Liver (tissue), 8 donors: ENCODE measurements at regions not wholly inside any gene's neighbourhood (a gene's known extent, or its start where the extent isn't known, plus 50 kb on each side); places are given as distances from the start of the nearest gene placed in this dataset.

Source experiments
- DNase-seq: peaks from one replicate; pipeline ENCODE4 v3.0.0-alpha.2; 2017; ENCODE audit warnings: low spot score
- H3K27ac ChIP-seq, 2 donors: one replicate each; pipeline ENCODE4 v1.7.0; 2013; ENCODE audit warnings: inconsistent platforms in 2 of 2, low read length in 2 of 2, control low read depth in 1 of 2, low read depth in 1 of 2, mild to moderate bottlenecking in 1 of 2
- H3K27me3 ChIP-seq, 4 donors: one replicate each; pipeline versions ENCODE4 v1.6.1 to v1.7.0; 2013; ENCODE audit warnings: low read length in 3 of 4, inconsistent platforms in 1 of 4, mild to moderate bottlenecking in 1 of 4, moderate library complexity in 1 of 4; ENCODE audit not compliant: control insufficient read depth in 4 of 4, insufficient read depth in 4 of 4
- H3K36me3 ChIP-seq, 4 donors: one replicate each; pipeline versions ENCODE4 v1.6.1 to v1.7.0; 2013; ENCODE audit warnings: low read length in 3 of 4, mild to moderate bottlenecking in 3 of 4, low read depth in 1 of 4, moderate library complexity in 1 of 4; ENCODE audit not compliant: control insufficient read depth in 4 of 4, insufficient read depth in 3 of 4
- H3K4me1 ChIP-seq, 4 donors: one replicate each; pipeline versions ENCODE4 v1.6.1 to v1.7.0; 2013; ENCODE audit warnings: low read length in 3 of 4, mild to moderate bottlenecking in 3 of 4, moderate library complexity in 1 of 4; ENCODE audit not compliant: control insufficient read depth in 4 of 4, insufficient read depth in 4 of 4
- H3K4me3 ChIP-seq, 3 donors: one replicate each; pipeline versions ENCODE4 v1.6.1 to v1.7.0; 2013; ENCODE audit warnings: low read length in 3 of 3, control low read depth in 1 of 3, low read depth in 1 of 3, mild to moderate bottlenecking in 1 of 3
- H3K9ac ChIP-seq, 2 donors: one replicate each; pipeline ENCODE4 v1.7.0; 2013; ENCODE audit warnings: low read length in 2 of 2, mild to moderate bottlenecking in 2 of 2, moderate library complexity in 2 of 2, control low read depth in 1 of 2, low read depth in 1 of 2
- H3K9me3 ChIP-seq, 4 donors: one replicate each; pipeline versions ENCODE4 v1.6.1 to v1.7.0; 2013; ENCODE audit warnings: low read length in 3 of 4; ENCODE audit not compliant: control insufficient read depth in 4 of 4
- EGR1 ChIP-seq, 2 donors: IDR thresholded peaks; 2 replicates each; pipeline ENCODE4 v1.6.1; 2016 to 2018; ENCODE audit warnings: antibody characterized with exemption in 2 of 2, low read depth in 2 of 2
- FOXA1 ChIP-seq: IDR thresholded peaks from 2 replicates; pipeline ENCODE4 v1.6.1; 2016; ENCODE audit warnings: antibody characterized with exemption
- FOXA2 ChIP-seq: IDR thresholded peaks from 2 replicates; pipeline ENCODE4 v1.6.1; 2016; ENCODE audit warnings: antibody characterized with exemption
- GABPA ChIP-seq, 2 donors: IDR thresholded peaks in 1 of 2; conservative IDR thresholded peaks in 1 of 2; 2 replicates each; pipeline ENCODE4 v1.6.1; 2016; ENCODE audit warnings: antibody characterized with exemption in 2 of 2, mild to moderate bottlenecking in 1 of 2, moderate library complexity in 1 of 2
- HNF4A ChIP-seq, 2 donors: conservative IDR thresholded peaks; 2 replicates each; pipeline ENCODE4 v1.6.1; 2016; ENCODE audit warnings: antibody characterized with exemption in 2 of 2, mild to moderate bottlenecking in 2 of 2
- HNF4G ChIP-seq: IDR thresholded peaks from 2 replicates; pipeline ENCODE4 v1.6.1; 2016; ENCODE audit warnings: antibody characterized with exemption
- NR2F2 ChIP-seq: IDR thresholded peaks from 2 replicates; pipeline ENCODE4 v1.6.1; 2016; ENCODE audit warnings: antibody characterized with exemption
- RAD21 ChIP-seq, 2 donors: IDR thresholded peaks; 2 replicates each; pipeline ENCODE4 v1.6.1; 2016; ENCODE audit warnings: antibody characterized with exemption in 2 of 2, mild to moderate bottlenecking in 2 of 2
- RXRA ChIP-seq, 2 donors: IDR thresholded peaks; 2 replicates each; pipeline ENCODE4 v1.6.1; 2017 to 2018; ENCODE audit warnings: antibody characterized with exemption in 2 of 2, mild to moderate bottlenecking in 1 of 2
- SP1 ChIP-seq: IDR thresholded peaks from 2 replicates; pipeline ENCODE4 v1.6.1; 2018; ENCODE audit warnings: antibody characterized with exemption, mild to moderate bottlenecking
- TAF1 ChIP-seq: conservative IDR thresholded peaks from 2 replicates; pipeline ENCODE4 v1.6.1; 2016; ENCODE audit warnings: antibody characterized with exemption, mild to moderate bottlenecking
- YY1 ChIP-seq: IDR thresholded peaks from 2 replicates; pipeline ENCODE4 v1.6.1; 2016; ENCODE audit warnings: antibody characterized with exemption, mild to moderate bottlenecking
- WGBS: extraction: QIAGEN DNeasy Blood & Tissue Kit; methylation state at CpG from one replicate; pipeline ENCODE4 v1.1.7; 2013; 5-methylcytosine and 5-hydroxymethylcytosine counted together
- TF ChIP-seq, protein P1 (sequence below): IDR thresholded peaks from 2 replicates; pipeline ENCODE4 v1.6.1; 2016; ENCODE audit warnings: antibody characterized with exemption, mild to moderate bottlenecking
- TF ChIP-seq, protein P2 (sequence below): fragments of 150-350 bp; IDR thresholded peaks from 2 replicates; pipeline ENCODE4 v1.5.1; 2017; ENCODE audit warnings: improper control_type of control experiment, low read depth, low read length; ENCODE audit not compliant: missing input control
- TF ChIP-seq, protein P3 (sequence below): IDR thresholded peaks from 2 replicates; pipeline ENCODE4 v1.6.1; 2016; ENCODE audit warnings: antibody characterized with exemption
- TF ChIP-seq, protein P4 (sequence below): IDR thresholded peaks from 2 replicates; pipeline ENCODE4 v1.6.1; 2016; ENCODE audit warnings: antibody characterized with exemption
- donor health status: healthy.
- donor health status: healthy.
- donor health status: healthy.
- donor health status: healthy.
- donor health status: healthy.

DNA sequence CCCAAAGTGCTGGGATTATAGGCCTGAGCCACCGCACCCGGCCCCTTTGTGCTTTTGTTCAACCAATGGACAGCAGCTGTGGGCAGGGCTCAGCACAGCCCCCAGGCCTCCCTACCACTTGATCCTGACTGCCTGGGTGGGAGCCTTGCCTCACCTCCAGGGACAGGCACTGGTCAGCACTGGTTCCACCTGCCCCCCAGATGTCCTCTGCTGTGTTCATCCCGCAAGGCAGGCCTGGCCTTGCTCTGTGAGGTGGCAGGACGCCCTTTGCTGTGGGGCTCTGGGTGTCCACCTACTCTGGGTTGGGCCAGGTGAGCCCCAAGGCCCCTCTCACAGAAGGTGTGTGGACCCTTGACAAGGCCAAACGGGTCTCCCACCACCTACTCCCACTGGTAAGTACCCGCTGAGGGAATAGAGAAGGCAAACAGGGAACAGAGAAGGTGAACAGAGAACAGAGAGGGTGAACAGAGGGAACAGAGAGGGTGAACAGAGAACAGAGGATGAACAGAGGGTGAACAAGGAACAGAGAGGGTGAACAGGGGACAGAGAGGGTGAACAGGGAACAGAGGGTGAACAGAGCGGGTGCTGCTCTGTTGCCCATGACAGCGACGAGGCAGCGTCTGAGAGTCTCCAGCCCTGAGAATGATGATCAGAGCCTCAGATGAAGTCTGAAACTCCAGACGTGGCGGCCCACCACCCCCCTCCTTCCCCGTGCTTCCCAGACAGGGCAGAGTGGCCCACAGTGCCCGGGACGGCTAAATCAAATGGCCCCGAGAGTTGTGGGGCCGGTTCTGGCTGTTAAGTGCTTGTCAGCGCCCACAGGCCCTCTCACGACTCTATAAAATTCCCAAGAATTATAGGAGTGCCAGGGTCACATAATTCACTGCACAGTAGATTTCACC, 55.0 kb upstream of the NKX1-1 start:
- H3K36me3 ChIP-seq: no peaks in the 10 kb centered on the region
- H3K27me3 ChIP-seq: peaks cover 0 to 7% (median 3%) of the 10 kb centered on the region in 4 donors
- H3K4me1 ChIP-seq: no peaks in the 10 kb centered on the region
- no peak for TF ChIP-seq RAD21 (IDR thresholded peaks at IDR 0.05)
- no peak for TF ChIP-seq YY1
- no peak for TF ChIP-seq TAF1
- no peak for TF ChIP-seq EGR1 (IDR thresholded peaks at IDR 0.05; ENCODE audit: low read depth in 2 of 2)
- TF ChIP-seq, protein P1, sequence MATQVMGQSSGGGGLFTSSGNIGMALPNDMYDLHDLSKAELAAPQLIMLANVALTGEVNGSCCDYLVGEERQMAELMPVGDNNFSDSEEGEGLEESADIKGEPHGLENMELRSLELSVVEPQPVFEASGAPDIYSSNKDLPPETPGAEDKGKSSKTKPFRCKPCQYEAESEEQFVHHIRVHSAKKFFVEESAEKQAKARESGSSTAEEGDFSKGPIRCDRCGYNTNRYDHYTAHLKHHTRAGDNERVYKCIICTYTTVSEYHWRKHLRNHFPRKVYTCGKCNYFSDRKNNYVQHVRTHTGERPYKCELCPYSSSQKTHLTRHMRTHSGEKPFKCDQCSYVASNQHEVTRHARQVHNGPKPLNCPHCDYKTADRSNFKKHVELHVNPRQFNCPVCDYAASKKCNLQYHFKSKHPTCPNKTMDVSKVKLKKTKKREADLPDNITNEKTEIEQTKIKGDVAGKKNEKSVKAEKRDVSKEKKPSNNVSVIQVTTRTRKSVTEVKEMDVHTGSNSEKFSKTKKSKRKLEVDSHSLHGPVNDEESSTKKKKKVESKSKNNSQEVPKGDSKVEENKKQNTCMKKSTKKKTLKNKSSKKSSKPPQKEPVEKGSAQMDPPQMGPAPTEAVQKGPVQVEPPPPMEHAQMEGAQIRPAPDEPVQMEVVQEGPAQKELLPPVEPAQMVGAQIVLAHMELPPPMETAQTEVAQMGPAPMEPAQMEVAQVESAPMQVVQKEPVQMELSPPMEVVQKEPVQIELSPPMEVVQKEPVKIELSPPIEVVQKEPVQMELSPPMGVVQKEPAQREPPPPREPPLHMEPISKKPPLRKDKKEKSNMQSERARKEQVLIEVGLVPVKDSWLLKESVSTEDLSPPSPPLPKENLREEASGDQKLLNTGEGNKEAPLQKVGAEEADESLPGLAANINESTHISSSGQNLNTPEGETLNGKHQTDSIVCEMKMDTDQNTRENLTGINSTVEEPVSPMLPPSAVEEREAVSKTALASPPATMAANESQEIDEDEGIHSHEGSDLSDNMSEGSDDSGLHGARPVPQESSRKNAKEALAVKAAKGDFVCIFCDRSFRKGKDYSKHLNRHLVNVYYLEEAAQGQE: no peak
- no peak for TF ChIP-seq SP1
- TF ChIP-seq HNF4A (conservative IDR thresholded peaks at IDR 0.05): no peak
- TF ChIP-seq FOXA2: no peak
- TF ChIP-seq, protein P2, sequence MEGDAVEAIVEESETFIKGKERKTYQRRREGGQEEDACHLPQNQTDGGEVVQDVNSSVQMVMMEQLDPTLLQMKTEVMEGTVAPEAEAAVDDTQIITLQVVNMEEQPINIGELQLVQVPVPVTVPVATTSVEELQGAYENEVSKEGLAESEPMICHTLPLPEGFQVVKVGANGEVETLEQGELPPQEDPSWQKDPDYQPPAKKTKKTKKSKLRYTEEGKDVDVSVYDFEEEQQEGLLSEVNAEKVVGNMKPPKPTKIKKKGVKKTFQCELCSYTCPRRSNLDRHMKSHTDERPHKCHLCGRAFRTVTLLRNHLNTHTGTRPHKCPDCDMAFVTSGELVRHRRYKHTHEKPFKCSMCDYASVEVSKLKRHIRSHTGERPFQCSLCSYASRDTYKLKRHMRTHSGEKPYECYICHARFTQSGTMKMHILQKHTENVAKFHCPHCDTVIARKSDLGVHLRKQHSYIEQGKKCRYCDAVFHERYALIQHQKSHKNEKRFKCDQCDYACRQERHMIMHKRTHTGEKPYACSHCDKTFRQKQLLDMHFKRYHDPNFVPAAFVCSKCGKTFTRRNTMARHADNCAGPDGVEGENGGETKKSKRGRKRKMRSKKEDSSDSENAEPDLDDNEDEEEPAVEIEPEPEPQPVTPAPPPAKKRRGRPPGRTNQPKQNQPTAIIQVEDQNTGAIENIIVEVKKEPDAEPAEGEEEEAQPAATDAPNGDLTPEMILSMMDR: no peak
- TF ChIP-seq, protein P3, sequence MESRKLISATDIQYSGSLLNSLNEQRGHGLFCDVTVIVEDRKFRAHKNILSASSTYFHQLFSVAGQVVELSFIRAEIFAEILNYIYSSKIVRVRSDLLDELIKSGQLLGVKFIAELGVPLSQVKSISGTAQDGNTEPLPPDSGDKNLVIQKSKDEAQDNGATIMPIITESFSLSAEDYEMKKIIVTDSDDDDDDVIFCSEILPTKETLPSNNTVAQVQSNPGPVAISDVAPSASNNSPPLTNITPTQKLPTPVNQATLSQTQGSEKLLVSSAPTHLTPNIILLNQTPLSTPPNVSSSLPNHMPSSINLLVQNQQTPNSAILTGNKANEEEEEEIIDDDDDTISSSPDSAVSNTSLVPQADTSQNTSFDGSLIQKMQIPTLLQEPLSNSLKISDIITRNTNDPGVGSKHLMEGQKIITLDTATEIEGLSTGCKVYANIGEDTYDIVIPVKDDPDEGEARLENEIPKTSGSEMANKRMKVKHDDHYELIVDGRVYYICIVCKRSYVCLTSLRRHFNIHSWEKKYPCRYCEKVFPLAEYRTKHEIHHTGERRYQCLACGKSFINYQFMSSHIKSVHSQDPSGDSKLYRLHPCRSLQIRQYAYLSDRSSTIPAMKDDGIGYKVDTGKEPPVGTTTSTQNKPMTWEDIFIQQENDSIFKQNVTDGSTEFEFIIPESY: no peak
- TF ChIP-seq GABPA (IDR thresholded peaks at IDR 0.05 in 1 of 2, conservative IDR thresholded peaks at IDR 0.05 in 1 of 2): no peak
- TF ChIP-seq HNF4G: no peak
- no peak for TF ChIP-seq NR2F2
- TF ChIP-seq RXRA (IDR thresholded peaks at IDR 0.05): no peak
- no peak for TF ChIP-seq FOXA1
- TF ChIP-seq, protein P4, sequence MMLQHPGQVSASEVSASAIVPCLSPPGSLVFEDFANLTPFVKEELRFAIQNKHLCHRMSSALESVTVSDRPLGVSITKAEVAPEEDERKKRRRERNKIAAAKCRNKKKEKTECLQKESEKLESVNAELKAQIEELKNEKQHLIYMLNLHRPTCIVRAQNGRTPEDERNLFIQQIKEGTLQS: no peak
- no peak overlapping the region for H3K27ac ChIP-seq
- no peaks in the 10 kb centered on the region for H3K9me3 ChIP-seq
- DNase-seq: no peak
- H3K9ac ChIP-seq: no peak overlapping the region
- 72% methylated on average over 19 of the region's 19 CpGs for WGBS
- no peak overlapping the region for H3K4me3 ChIP-seq
